H54 (cell line): ENCODE measurements at regions not wholly inside any gene's neighbourhood (a gene's known extent, or its start where the extent isn't known, plus 50 kb on each side); places are given as distances from the start of the nearest gene placed in this dataset.

Source experiments
- DNase-seq: peaks from one replicate; pipeline ENCODE4 v3.0.0; 2011; ENCODE audit warnings: low spot score, mixed read lengths; ENCODE audit not compliant: insufficient read length
- FAIRE-seq: peaks from 3 replicates; lab custom pipeline; 2011; peaks lifted over from hg19 to GRCh38; lab: Jason Lieb, UNC
- POLR2A ChIP-seq: IDR thresholded peaks from 2 replicates; pipeline ENCODE4 v1.6.1; 2011; ENCODE audit warnings: low read depth, mild to moderate bottlenecking, low read length

DNA sequence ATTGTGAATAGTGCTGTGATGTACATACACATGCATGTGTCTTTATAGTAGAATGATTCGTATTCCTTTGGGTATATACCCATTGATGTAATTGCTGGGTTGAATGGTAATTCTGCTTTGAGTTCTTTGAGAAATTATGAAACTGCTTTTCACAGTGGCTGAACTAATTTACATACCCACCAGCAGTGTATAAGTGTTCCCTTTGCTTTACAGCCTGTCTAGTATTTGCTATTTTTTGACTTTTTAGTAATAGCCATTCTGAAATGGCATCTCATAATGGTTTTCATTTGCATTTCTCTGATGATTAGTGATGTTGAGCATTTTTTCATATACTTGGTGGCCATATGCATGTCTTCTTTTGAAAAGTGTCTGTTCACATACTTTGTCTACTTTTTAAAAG, 54.5 kb upstream of the FAM78B start:
- TF ChIP-seq POLR2A: no peak
- FAIRE-seq (no peak), DNase-seq (no peak)

DNA sequence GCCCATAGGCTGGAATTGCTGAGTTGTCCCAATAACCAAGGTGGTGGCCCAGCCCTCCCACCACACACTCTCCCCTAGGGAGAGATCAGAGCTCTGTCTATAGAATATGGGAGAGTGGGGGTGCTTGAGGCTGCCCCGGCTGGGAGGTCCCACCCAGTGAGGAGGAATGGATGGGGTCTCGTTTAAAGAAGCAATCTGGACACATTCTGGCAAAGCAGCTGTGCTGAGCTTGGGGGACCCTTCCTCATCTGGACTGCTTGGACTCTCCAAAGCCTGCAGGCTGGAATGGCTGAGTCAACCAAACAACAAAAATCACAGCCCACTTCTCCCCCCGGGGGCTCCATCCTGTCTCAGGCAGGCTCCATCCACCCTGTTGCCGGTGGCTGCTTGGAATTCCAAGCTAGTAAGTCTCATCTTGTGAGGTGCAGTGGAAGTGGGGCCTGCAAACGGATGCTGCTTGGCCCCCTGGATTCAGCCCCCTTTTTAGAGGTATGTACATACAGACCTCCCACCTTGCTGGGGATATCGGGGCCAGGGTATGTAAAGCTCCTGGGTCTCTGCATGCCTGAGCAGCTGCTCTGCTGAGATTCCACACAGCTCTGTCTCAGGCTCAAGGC, 67.1 kb upstream of the FAM78B start:
- FAIRE-seq (no peak), DNase-seq (no peak)
- TF ChIP-seq POLR2A: no peak

GRCh38 chr1:166235728-166236127, 68.9 kb upstream of the FAM78B start:
- DNase-seq (no peak), FAIRE-seq (no peak)
- TF ChIP-seq POLR2A: no peak

DNA sequence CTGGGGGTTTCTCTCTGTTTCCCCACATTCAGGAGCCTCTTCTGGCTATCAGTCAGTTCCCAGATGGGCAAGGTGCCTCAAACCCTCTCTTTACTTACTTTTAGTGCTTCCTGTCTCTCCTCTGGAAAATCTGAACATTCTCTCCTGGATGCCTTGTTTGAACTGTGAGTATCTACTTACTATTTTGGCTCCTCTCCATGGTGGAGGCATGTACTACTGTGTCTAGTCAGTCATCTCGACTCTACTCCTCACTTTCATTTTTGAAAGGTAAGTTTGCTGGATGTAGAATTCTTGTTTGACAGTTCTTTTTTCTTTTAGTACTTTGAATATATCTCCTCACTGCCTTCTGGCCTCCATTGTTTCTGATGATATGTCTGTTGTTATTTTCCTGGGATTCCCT, 70.9 kb upstream of the FAM78B start:
- DNase-seq (no peak), FAIRE-seq (no peak)
- TF ChIP-seq POLR2A: no peak

- no peak for TF ChIP-seq POLR2A
- FAIRE-seq (no peak), DNase-seq (no peak)
Observed at GRCh38 chr1:166253076-166253779, 86.4 kb upstream of the FAM78B start.

GRCh38 chr1:166258017-166258416, 91.2 kb upstream of the FAM78B start:
- no peak for FAIRE-seq
- TF ChIP-seq POLR2A: no peak
- no peak for DNase-seq

DNA sequence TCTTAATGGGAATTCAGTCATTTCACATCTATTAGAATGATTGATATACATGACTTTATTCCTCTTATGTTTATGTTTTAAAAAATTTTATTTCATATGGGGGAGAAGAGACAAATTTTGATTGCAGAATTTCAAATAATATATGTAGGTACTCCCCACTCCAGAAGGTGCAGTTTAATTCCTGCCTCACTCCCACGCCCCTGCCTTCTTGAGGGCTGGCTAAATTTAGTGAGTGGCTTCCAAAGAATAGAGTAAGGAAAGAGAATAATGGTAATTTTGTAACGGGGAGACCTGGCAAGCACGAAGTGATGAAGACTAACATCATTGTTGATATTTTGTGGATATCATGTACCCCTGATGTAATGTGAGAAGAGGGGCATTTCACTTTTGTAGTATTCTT, 94.7 kb upstream of the FAM78B start:
- DNase-seq (no peak), FAIRE-seq (no peak)
- TF ChIP-seq POLR2A: no peak

GRCh38 chr1:166270476-166271150, 103.8 kb upstream of the FAM78B start:
- no peak for DNase-seq
- TF ChIP-seq POLR2A: no peak
- no peak for FAIRE-seq

DNA sequence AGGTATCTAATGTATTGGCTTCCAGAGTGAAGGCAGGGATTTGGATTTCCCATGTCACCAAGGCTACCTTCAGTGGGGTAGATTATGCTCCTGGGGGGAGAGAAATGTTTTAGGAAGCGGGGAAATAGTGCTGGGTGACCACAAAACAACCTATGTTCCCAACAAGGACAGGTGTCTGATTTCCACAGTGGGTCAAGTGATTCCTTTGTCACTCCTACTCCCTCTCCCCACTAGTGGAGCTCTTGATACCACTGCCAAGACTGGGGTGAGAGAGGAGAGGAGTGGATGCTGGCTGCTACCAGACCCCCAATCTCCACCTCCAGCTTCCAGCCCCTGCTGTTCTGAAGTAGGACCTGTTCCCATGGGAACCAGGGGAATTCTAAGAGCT, 104.3 kb upstream of the FAM78B start:
- TF ChIP-seq POLR2A: no peak
- DNase-seq: no peak
- no peak for FAIRE-seq

- TF ChIP-seq POLR2A: no peak
- DNase-seq (no peak), FAIRE-seq (no peak)
Observed at GRCh38 chr1:166272155-166272554, 105.4 kb upstream of the FAM78B start.

DNA sequence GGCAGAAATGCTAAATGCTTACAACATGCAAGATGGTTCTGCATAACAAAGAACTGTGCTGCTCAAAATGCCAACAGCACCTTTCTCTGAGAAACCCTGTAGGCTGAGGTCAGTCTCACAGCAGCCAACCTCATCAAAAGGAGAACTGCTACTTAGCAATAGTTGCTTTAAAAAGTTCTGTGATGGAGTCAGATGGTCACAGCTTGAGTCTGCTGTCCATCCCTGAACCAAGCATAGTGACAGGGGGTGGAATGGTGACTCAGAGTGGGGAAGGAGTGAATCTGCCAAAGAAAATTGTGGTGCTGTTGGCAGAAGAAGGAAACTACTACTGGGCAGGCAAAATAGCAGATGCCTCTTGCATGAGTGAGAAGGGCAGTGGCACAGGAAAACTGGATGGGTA, 106.0 kb upstream of the FAM78B start:
- no peak for TF ChIP-seq POLR2A
- no peak for DNase-seq
- FAIRE-seq: no peak

GRCh38 chr1:166273618-166274017, 106.8 kb upstream of the FAM78B start:
- DNase-seq (no peak), FAIRE-seq (no peak)
- no peak for TF ChIP-seq POLR2A

DNA sequence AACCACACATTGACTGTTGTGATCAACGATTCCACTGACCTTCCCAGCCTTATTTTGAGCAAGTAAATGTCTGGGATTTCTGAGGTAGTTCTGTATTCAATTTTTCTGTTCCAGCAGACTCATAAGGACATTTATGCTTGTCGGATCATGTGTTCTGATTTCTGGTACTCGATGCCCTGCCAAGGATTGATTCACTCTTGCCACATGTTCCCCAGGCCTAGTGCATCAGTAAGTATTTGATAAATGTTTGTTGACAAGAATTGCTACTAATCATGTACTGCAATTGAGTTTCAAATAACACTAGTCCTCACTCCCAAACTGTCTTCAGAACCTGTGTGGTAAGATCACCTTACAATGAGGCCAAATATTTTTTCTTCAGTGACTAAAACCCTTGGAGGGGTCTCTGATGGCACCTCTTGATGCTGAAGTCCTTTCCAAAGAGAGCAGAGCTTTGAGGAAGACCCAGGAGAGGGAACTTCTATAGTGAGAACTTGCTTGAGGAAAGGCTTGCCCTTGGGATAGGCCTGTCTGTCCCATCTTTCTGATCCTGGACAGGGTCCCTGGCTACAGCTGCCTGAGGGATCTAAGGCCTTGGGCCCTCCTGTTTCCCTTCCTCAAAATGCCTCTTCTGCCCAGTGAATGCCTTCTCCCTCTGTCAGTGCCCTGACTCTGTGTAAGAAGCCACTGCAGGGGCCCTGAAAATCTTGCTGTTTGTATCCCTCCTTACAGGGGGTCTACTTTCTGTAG, 115.8 kb upstream of the FAM78B start:
- no peak for FAIRE-seq
- TF ChIP-seq POLR2A: no peak
- no peak for DNase-seq

DNA sequence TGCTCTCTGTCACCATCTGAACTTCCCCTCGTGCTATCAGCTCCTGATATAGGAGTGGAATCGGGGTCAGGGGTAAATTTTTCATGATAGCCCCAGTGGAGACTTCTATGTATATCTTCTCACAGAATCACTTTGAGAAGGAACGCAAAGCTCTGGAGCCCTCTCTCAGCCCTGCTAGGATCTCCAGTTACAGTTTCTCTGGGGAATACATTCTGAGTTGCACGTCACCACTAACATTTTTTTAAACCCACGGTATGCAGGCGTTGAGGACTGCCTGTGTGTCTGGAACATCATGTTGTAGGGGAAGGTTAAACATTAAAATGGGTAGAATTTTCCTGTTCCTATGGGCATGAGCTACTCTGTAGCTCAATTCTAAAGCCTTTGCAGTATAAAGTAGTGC, 116.4 kb upstream of the FAM78B start:
- TF ChIP-seq POLR2A: no peak
- no peak for FAIRE-seq
- no peak for DNase-seq
